ENCODE measurements at regions not wholly inside any gene's neighbourhood (a gene's known extent, or its start where the extent isn't known, plus 50 kb on each side); places are given as distances from the start of the nearest gene placed in this dataset.

- no peak for DNase-seq (ENCODE audit: low read depth in 2 of 2)
Measured at GRCh38 chr6:22067671-22068070, 229.2 kb downstream of the PRL start.

- no peak for DNase-seq (ENCODE audit: low read depth in 2 of 2)
Measured at GRCh38 chr6:22068561-22069305, 228.1 kb downstream of the PRL start.

GRCh38 chr6:22069306-22069800 lies 227.5 kb downstream of the PRL start:
- DNase-seq (ENCODE audit: low read depth in 2 of 2) = no peak

- DNase-seq (ENCODE audit: low read depth in 2 of 2) = no peak
Measured at GRCh38 chr6:22071270-22072041, 225.4 kb downstream of the PRL start.

GRCh38 chr6:22072949-22073348 lies 223.9 kb downstream of the PRL start:
- DNase-seq (ENCODE audit: low read depth in 2 of 2) = no peak

GRCh38 chr6:22073516-22074198 lies 223.2 kb downstream of the PRL start:
- no peak for DNase-seq (ENCODE audit: low read depth in 2 of 2)

GRCh38 chr6:22078288-22078687 lies 218.5 kb downstream of the PRL start:
- no peak for DNase-seq (ENCODE audit: low read depth in 2 of 2)

- DNase-seq (ENCODE audit: low read depth in 2 of 2) = no peak
Measured at GRCh38 chr6:22078802-22079545, 217.9 kb downstream of the PRL start.

GRCh38 chr6:22079783-22080182 lies 217.1 kb downstream of the PRL start:
- no peak for DNase-seq (ENCODE audit: low read depth in 2 of 2)

- DNase-seq (ENCODE audit: low read depth in 2 of 2) = no peak
Measured at GRCh38 chr6:22081709-22082108, 215.1 kb downstream of the PRL start.

- DNase-seq (ENCODE audit: low read depth in 2 of 2) = no peak
Measured at GRCh38 chr6:22082218-22082617, 214.6 kb downstream of the PRL start.

GRCh38 chr6:22083119-22083518 lies 213.7 kb downstream of the PRL start:
- DNase-seq (ENCODE audit: low read depth in 2 of 2) = no peak

- DNase-seq (ENCODE audit: low read depth in 2 of 2) = no peak
Measured at GRCh38 chr6:22087960-22088706, 208.7 kb downstream of the PRL start.

GRCh38 chr6:22091424-22091948 lies 205.3 kb downstream of the PRL start:
- no peak for DNase-seq (ENCODE audit: low read depth in 2 of 2)

- no peak for DNase-seq (ENCODE audit: low read depth in 2 of 2)
Measured at GRCh38 chr6:22095836-22096235, 201.0 kb downstream of the PRL start.

GRCh38 chr6:22098601-22099031 lies 198.2 kb downstream of the PRL start:
- DNase-seq (ENCODE audit: low read depth in 2 of 2) = no peak

- DNase-seq (ENCODE audit: low read depth in 2 of 2) = no peak
Measured at GRCh38 chr6:22099231-22099630, 197.6 kb downstream of the PRL start.

- no peak for DNase-seq (ENCODE audit: low read depth in 2 of 2)
Measured at GRCh38 chr6:22099923-22100322, 196.9 kb downstream of the PRL start.

- no peak for DNase-seq (ENCODE audit: low read depth in 2 of 2)
Measured at GRCh38 chr6:22101163-22101562, 195.7 kb downstream of the PRL start.

GRCh38 chr6:22102671-22103070 lies 194.2 kb downstream of the PRL start:
- no peak for DNase-seq (ENCODE audit: low read depth in 2 of 2)

GRCh38 chr6:22106451-22106850 lies 190.4 kb downstream of the PRL start:
- DNase-seq (ENCODE audit: low read depth in 2 of 2) = no peak
